Panc1 (cell line): ENCODE measurements at regions not wholly inside any gene's neighbourhood (a gene's known extent, or its start where the extent isn't known, plus 50 kb on each side); places are given as distances from the start of the nearest gene placed in this dataset.

Experiments
- ATAC-seq: fragments of 200-7000 bp; cut with Tn5 transposase; 2 replicates; pipeline ENCODE4 v1.9.1; 2020; ENCODE audit warnings: mild to moderate bottlenecking, moderate library complexity
- BruUV-seq: library from RNA; stranded (reverse); fragments of 400-500 nt; replicated peaks from 2 replicates; lab custom pipeline; 2021; lab: Mats Ljungman, UMichigan
- CTCF ChIA-PET: fragments of 300-600 bp; sonication (Branson Sonifier 250); formaldehyde crosslinking; loops from one replicate; lab custom pipeline; 2022; ENCODE audit warnings: antibody characterized with exemption; lab: Charles Lee
- POLR2A ChIA-PET: fragments of 300-600 bp; sonication (Branson Sonifier 250); formaldehyde crosslinking; loops from one replicate; lab custom pipeline; 2022; ENCODE audit warnings: antibody characterized with exemption; lab: Charles Lee
- DNase-seq: peaks from one replicate; pipeline ENCODE4 v3.0.0-alpha.2; 2010; ENCODE audit warnings: low read depth, low spot score
- H3K27ac ChIP-seq: 2 replicates; pipeline ENCODE4 v1.5.1; 2011; ENCODE audit warnings: mild to moderate bottlenecking, low read length, inconsistent platforms
- H3K27me3 ChIP-seq: fragments of 200-500 bp; sonication (Bioruptor generic); 2 replicates; pipeline ENCODE4 v1.6.0; 2014; ENCODE audit warnings: low read length, inconsistent platforms; ENCODE audit not compliant: control insufficient read depth, insufficient read depth
- H3K36me3 ChIP-seq: fragments of 200-500 bp; sonication (Bioruptor generic); 2 replicates; pipeline ENCODE4 v1.5.1; 2014; ENCODE audit warnings: inconsistent platforms, mild to moderate bottlenecking, low read length, moderate library complexity; ENCODE audit not compliant: control insufficient read depth, insufficient read depth
- H3K4me1 ChIP-seq: 2 replicates; pipeline ENCODE4 v1.5.1; 2011; ENCODE audit warnings: inconsistent platforms, mild to moderate bottlenecking, low read length, moderate library complexity; ENCODE audit not compliant: control insufficient read depth, insufficient read depth
- H3K4me3 ChIP-seq, 2 experiments: 2 replicates each; pipeline ENCODE4 v1.5.1; 2011 to 2012; ENCODE audit warnings: low read depth in 2 of 2, low read length in 2 of 2, mild to moderate bottlenecking in 2 of 2, inconsistent platforms in 1 of 2, moderate library complexity in 1 of 2
- H3K9me3 ChIP-seq: fragments of 200-500 bp; sonication (Bioruptor generic); 2 replicates; pipeline ENCODE4 v1.5.1; 2014; ENCODE audit warnings: low read depth, mild to moderate bottlenecking, inconsistent platforms, low read length, moderate library complexity; ENCODE audit not compliant: control insufficient read depth, insufficient read depth
- CTCF ChIP-seq: fragments of 450-650 bp; IDR thresholded peaks from 2 replicates; pipeline ENCODE4 v1.5.1; 2017; ENCODE audit warnings: mild to moderate bottlenecking
- POLR2AphosphoS5 ChIP-seq: IDR thresholded peaks from 2 replicates; pipeline ENCODE4 v1.6.1; 2012; ENCODE audit warnings: mild to moderate bottlenecking, low read depth, low read length, moderate library complexity
- SIN3A ChIP-seq: IDR thresholded peaks from 2 replicates; pipeline ENCODE4 v1.6.1; 2012; ENCODE audit warnings: low read depth, mild to moderate bottlenecking, low read length, moderate library complexity, borderline replicate concordance; ENCODE audit not compliant: insufficient read depth
- TCF7L2 ChIP-seq: IDR thresholded peaks from 2 replicates; pipeline ENCODE4 v1.6.1; 2011; ENCODE audit warnings: mild to moderate bottlenecking, low read depth, low read length, inconsistent platforms
- in situ Hi-C: cut with HindIII; loops from 2 replicates; pipeline ENCODE4 v1.10.0; 2016; ENCODE audit warnings: low sequenced_read_pairs, low pct_unique_long_range_greater_than_20kb
- intact Hi-C: fragments of 100-400 bp; cut with micrococcal nuclease; formaldehyde crosslinking; loops from one replicate; pipeline ENCODE4 v1.10.0; 2022; ENCODE audit not compliant: unreplicated experiment
- TF ChIP-seq, protein P1 (sequence below), 2 experiments: IDR thresholded peaks; 2 replicates each; pipeline ENCODE4 v1.6.1; 2011 to 2012; ENCODE audit warnings: low read depth in 2 of 2, control low read depth in 1 of 2, low read length in 1 of 2, mild to moderate bottlenecking in 1 of 2, moderate library complexity in 1 of 2; ENCODE audit not compliant: insufficient read depth in 1 of 2

DNA sequence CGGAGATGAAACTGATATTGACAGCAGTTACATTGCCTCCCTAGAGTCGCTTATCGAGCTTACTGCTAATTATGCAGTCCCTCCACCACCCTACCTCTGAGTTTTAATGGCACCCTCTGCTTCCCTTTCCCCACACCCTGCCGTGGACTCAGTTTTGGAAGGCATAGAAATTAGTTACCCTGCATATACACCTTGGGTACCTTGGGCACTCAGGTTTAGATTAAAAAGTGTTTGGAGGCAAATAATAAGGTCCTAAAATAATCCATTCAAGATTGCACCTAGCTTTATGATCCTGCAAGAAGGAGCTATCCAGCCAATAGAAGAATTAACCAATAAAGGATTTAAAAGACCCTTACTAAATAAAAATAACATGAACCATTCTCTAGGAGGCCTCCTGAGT lies 117.8 kb upstream of the AGBL1 start:
- ChIA-PET CTCF (no interaction called here), POLR2A (no interaction called here)
- intact Hi-C loops (no loop called here), in situ Hi-C loops (no loop called here)
- DNase-seq = no peak
- H3K4me1 ChIP-seq = no peaks in the 10 kb centered on the region
- no peaks in the 10 kb centered on the region for H3K9me3 ChIP-seq
- H3K27me3 ChIP-seq = peaks cover 2% of the 10 kb centered on the region; the same call in 1 of the 2 replicates
- no TSS peak for BruUV-seq
- no peak for ATAC-seq
- H3K36me3 ChIP-seq = no peaks in the 10 kb centered on the region
- TF ChIP-seq SIN3A (no peak), POLR2AphosphoS5 (no peak), CTCF (no peak), TCF7L2 (no peak)
- TF ChIP-seq, protein P1, sequence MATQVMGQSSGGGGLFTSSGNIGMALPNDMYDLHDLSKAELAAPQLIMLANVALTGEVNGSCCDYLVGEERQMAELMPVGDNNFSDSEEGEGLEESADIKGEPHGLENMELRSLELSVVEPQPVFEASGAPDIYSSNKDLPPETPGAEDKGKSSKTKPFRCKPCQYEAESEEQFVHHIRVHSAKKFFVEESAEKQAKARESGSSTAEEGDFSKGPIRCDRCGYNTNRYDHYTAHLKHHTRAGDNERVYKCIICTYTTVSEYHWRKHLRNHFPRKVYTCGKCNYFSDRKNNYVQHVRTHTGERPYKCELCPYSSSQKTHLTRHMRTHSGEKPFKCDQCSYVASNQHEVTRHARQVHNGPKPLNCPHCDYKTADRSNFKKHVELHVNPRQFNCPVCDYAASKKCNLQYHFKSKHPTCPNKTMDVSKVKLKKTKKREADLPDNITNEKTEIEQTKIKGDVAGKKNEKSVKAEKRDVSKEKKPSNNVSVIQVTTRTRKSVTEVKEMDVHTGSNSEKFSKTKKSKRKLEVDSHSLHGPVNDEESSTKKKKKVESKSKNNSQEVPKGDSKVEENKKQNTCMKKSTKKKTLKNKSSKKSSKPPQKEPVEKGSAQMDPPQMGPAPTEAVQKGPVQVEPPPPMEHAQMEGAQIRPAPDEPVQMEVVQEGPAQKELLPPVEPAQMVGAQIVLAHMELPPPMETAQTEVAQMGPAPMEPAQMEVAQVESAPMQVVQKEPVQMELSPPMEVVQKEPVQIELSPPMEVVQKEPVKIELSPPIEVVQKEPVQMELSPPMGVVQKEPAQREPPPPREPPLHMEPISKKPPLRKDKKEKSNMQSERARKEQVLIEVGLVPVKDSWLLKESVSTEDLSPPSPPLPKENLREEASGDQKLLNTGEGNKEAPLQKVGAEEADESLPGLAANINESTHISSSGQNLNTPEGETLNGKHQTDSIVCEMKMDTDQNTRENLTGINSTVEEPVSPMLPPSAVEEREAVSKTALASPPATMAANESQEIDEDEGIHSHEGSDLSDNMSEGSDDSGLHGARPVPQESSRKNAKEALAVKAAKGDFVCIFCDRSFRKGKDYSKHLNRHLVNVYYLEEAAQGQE (IDR thresholded peaks at IDR 0.05; ENCODE audit: insufficient read depth in 1 of 2, low read depth in 2 of 2, low read length in 1 of 2) = no peak
- no peak overlapping the region for H3K4me3 ChIP-seq
- H3K27ac ChIP-seq = no peak overlapping the region

DNA sequence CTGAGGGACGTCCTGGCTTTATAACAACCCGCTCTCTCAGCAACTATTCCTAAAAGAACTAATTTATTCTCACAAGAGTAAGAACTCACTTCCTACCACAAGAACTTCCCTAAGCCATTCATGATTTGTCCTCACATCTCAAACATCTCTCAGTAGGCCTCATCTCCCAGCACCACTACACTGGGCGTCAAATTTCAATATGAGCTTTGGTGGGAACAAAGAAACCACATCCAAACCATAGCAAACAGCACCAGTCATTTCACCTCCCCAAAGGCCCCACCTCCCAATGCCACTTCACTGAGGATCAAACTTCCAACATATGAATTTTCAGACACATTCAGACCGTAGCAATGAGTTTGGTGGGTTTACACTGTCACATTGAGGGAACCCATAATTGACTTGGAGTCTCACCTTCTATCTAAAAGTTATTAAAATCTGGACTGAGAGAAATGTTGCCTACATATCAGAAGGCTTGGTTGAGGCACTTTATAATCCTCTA lies 116.4 kb upstream of the AGBL1 start:
- no peaks in the 10 kb centered on the region for H3K36me3 ChIP-seq
- no peak for ATAC-seq
- DNase-seq = no peak
- no peaks in the 10 kb centered on the region for H3K9me3 ChIP-seq
- no peak overlapping the region for H3K4me3 ChIP-seq
- TF ChIP-seq POLR2AphosphoS5 = no peak
- no peak for TF ChIP-seq TCF7L2
- no peak for TF ChIP-seq CTCF
- TF ChIP-seq, protein P1 (IDR thresholded peaks at IDR 0.05; ENCODE audit: insufficient read depth in 1 of 2, low read depth in 2 of 2, low read length in 1 of 2) = no peak
- TF ChIP-seq SIN3A = no peak
- H3K27ac ChIP-seq = no peak overlapping the region
- ChIA-PET POLR2A (no interaction called here), CTCF (no interaction called here)
- H3K4me1 ChIP-seq = no peaks in the 10 kb centered on the region
- H3K27me3 ChIP-seq = no peaks in the 10 kb centered on the region; the same call in 1 of the 2 replicates
- intact Hi-C loops = no loop called here
- BruUV-seq = no TSS peak
- in situ Hi-C loops = no loop called here
